Gastrocnemius medialis (tissue), 4 donors: ENCODE measurements at regions not wholly inside any gene's neighbourhood (a gene's known extent, or its start where the extent isn't known, plus 50 kb on each side); places are given as distances from the start of the nearest gene placed in this dataset.
"Not testable (repeated sequence)": the region's sequence is repeated elsewhere in the genome, so short reads cannot be mapped to it uniquely, and the experiment has no call there.

Experiments
- CTCF ChIP-seq, 5 experiments: fragments of 450-650 bp in 3 of 5; fragments of 200-600 bp in 2 of 5; sonication (generic) in 2 of 5; IDR thresholded peaks in 4 of 5; conservative IDR thresholded peaks in 1 of 5; 1 replicate in 4 of 5; 2 replicates in 1 of 5; pipeline ENCODE4 v1.5.1; 2016 to 2019; ENCODE audit warnings: antibody characterized with exemption in 5 of 5, mild to moderate bottlenecking in 3 of 5, moderate library complexity in 3 of 5
- POLR2A ChIP-seq, 2 donors: fragments of 450-650 bp; IDR thresholded peaks; one replicate each; pipeline ENCODE4 v1.6.1; 2017; ENCODE audit warnings: antibody characterized with exemption in 2 of 2, mild to moderate bottlenecking in 2 of 2, moderate library complexity in 2 of 2

GRCh38 chr4:57338861-57339260 is 228.7 kb upstream of the IGFBP7 start:
- not testable (repeated sequence) for TF ChIP-seq CTCF (IDR thresholded peaks at IDR 0.05 in 4 of 5, conservative IDR thresholded peaks at IDR 0.05 in 1 of 5); POLR2A (IDR thresholded peaks at IDR 0.05)
